WTC11 (cell line): ENCODE measurements at regions not wholly inside any gene's neighbourhood (a gene's known extent, or its start where the extent isn't known, plus 50 kb on each side); places are given as distances from the start of the nearest gene placed in this dataset.

Source experiments
- ATAC-seq: fragments of 200-7000 bp; cut with Tn5 transposase; 2 replicates; pipeline ENCODE4 v1.10.0; 2021; ENCODE audit warnings: mild to moderate bottlenecking, moderate library complexity
- CTCF ChIA-PET: fragments of 300-600 bp; sonication (Branson Sonifier 250); formaldehyde crosslinking; loops from one replicate; lab custom pipeline; 2021; ENCODE audit warnings: antibody characterized with exemption; lab: Charles Lee
- POLR2A ChIA-PET: fragments of 350-600 bp; sonication (Branson Sonifier 250); formaldehyde crosslinking; loops from one replicate; lab custom pipeline; 2021; ENCODE audit warnings: antibody characterized with exemption; lab: Charles Lee
- DNase-seq: peaks from one replicate; pipeline ENCODE4 v3.0.0; 2021; ENCODE audit warnings: low spot score
- H3K27ac Mint-ChIP-seq: 2 replicates; pipeline ENCODE4 v1.8.0; 2021; ENCODE audit warnings: mixed read lengths
- H3K27me3 Mint-ChIP-seq: 2 replicates; pipeline ENCODE4 v1.8.0; 2021; ENCODE audit warnings: low read depth, mild to moderate bottlenecking, moderate library complexity, mixed read lengths
- H3K36me3 Mint-ChIP-seq: 2 replicates; pipeline ENCODE4 v1.8.0; 2021; ENCODE audit warnings: mixed read lengths
- H3K4me1 Mint-ChIP-seq: 2 replicates; pipeline ENCODE4 v1.8.0; 2022; ENCODE audit warnings: mixed read lengths
- H3K4me3 Mint-ChIP-seq: 2 replicates; pipeline ENCODE4 v1.8.0; 2021; ENCODE audit warnings: mild to moderate bottlenecking, moderate library complexity, mixed read lengths
- H3K9me3 Mint-ChIP-seq: 2 replicates; pipeline ENCODE4 v1.8.0; 2021; ENCODE audit warnings: mixed read lengths
- E2F4 ChIP-seq: sonication (generic); formaldehyde crosslinking; IDR thresholded peaks from 2 replicates; pipeline ENCODE4 v1.8.1; 2022; ENCODE audit warnings: low read depth, mild to moderate bottlenecking, moderate library complexity, missing genetic modification reagents, borderline replicate concordance
- EMX1 ChIP-seq: fragments of 250-450 bp; sonication (Bioruptor Pico); IDR thresholded peaks from 2 replicates; pipeline ENCODE4 v1.8.0; 2021; ENCODE audit warnings: mild to moderate bottlenecking
- ETV6 ChIP-seq: sonication (generic); formaldehyde crosslinking; IDR thresholded peaks from 2 replicates; pipeline ENCODE4 v1.8.1; 2022; ENCODE audit warnings: mild to moderate bottlenecking, missing genetic modification reagents
- MAX ChIP-seq: sonication (generic); formaldehyde crosslinking; IDR thresholded peaks from 2 replicates; pipeline ENCODE4 v1.8.0; 2022; ENCODE audit warnings: mild to moderate bottlenecking, missing genetic modification reagents
- NFATC4 ChIP-seq: fragments of 250-450 bp; sonication (Bioruptor Pico); IDR thresholded peaks from 2 replicates; pipeline ENCODE4 v1.9.0; 2021; ENCODE audit warnings: mild to moderate bottlenecking
- NR2C2 ChIP-seq: sonication (generic); formaldehyde crosslinking; IDR thresholded peaks from 2 replicates; pipeline ENCODE4 v1.8.0; 2022; ENCODE audit warnings: mild to moderate bottlenecking, missing genetic modification reagents
- RELA ChIP-seq: sonication (generic); formaldehyde crosslinking; IDR thresholded peaks from 2 replicates; pipeline ENCODE4 v1.8.1; 2022; ENCODE audit warnings: missing genetic modification reagents, mild to moderate bottlenecking, borderline replicate concordance
- RORB ChIP-seq: fragments of 250-450 bp; sonication (Bioruptor Pico); IDR thresholded peaks from 2 replicates; pipeline ENCODE4 v1.9.0; 2021; ENCODE audit warnings: mild to moderate bottlenecking
- TCF7 ChIP-seq: sonication (generic); formaldehyde crosslinking; IDR thresholded peaks from 2 replicates; pipeline ENCODE4 v1.8.0; 2022; ENCODE audit warnings: mild to moderate bottlenecking, low read depth, missing genetic modification reagents, moderate library complexity
- ZNF219 ChIP-seq: sonication (generic); formaldehyde crosslinking; IDR thresholded peaks from 2 replicates; pipeline ENCODE4 v1.8.0; 2023; ENCODE audit warnings: missing genetic modification reagents, mild to moderate bottlenecking, borderline replicate concordance
- ZNF232 ChIP-seq: sonication (generic); formaldehyde crosslinking; IDR thresholded peaks from 2 replicates; pipeline ENCODE4 v1.8.0; 2022; ENCODE audit warnings: mild to moderate bottlenecking, missing genetic modification reagents
- ZNF317 ChIP-seq: sonication (generic); formaldehyde crosslinking; IDR thresholded peaks from 2 replicates; pipeline ENCODE4 v1.8.1; 2023; ENCODE audit warnings: low read depth, mild to moderate bottlenecking, moderate library complexity, missing genetic modification reagents, borderline replicate concordance
- TF ChIP-seq, protein P1 (sequence below): fragments of 250-450 bp; sonication (Bioruptor Pico); IDR thresholded peaks from 2 replicates; pipeline ENCODE4 v1.9.0; 2021; ENCODE audit warnings: mild to moderate bottlenecking, borderline replicate concordance
- TF ChIP-seq, protein P2 (sequence below): sonication (generic); formaldehyde crosslinking; IDR thresholded peaks from 2 replicates; pipeline ENCODE4 v1.8.1; 2022; ENCODE audit warnings: mild to moderate bottlenecking, missing genetic modification reagents, moderate library complexity, borderline replicate concordance
- TF ChIP-seq, protein P3 (sequence below): fragments of 250-450 bp; sonication (Bioruptor Pico); IDR thresholded peaks from 2 replicates; pipeline ENCODE4 v2.1.2; 2022; ENCODE audit warnings: mild to moderate bottlenecking, moderate library complexity
- TF ChIP-seq, protein P4 (sequence below): sonication (generic); formaldehyde crosslinking; IDR thresholded peaks from 2 replicates; pipeline ENCODE4 v1.8.0; 2022; ENCODE audit warnings: mild to moderate bottlenecking, missing genetic modification reagents
- TF ChIP-seq, protein P5 (sequence below): sonication (generic); formaldehyde crosslinking; IDR thresholded peaks from 2 replicates; pipeline ENCODE4 v1.8.1; 2023; ENCODE audit warnings: mild to moderate bottlenecking, missing genetic modification reagents, moderate library complexity
- TF ChIP-seq, protein P6 (sequence below): sonication (generic); formaldehyde crosslinking; IDR thresholded peaks from 2 replicates; pipeline ENCODE4 v1.8.1; 2023; ENCODE audit warnings: mild to moderate bottlenecking, moderate library complexity, missing genetic modification reagents
- TF ChIP-seq, protein P7 (sequence below): sonication (generic); formaldehyde crosslinking; IDR thresholded peaks from 2 replicates; pipeline ENCODE4 v1.8.1; 2022; ENCODE audit warnings: missing genetic modification reagents, borderline replicate concordance

GRCh38 chr22:22798232-22798616, 89.4 kb upstream of the IGLL5 start:
- ChIA-PET POLR2A (no interaction called here), CTCF (interaction anchor here (1.1 to 3.5 kb wide), 10 partner anchors 9 to 161 kb away, joined by 3 to 34 read pairs (median 4); no protein-coding TSS in a partner anchor)
- no peak for DNase-seq
- ATAC-seq: no peak
- H3K4me3 Mint-ChIP-seq: no peak overlapping the region
- no peak for TF ChIP-seq E2F4 (CRISPR knock-in tag)
- TF ChIP-seq TCF7: no peak
- TF ChIP-seq, protein P1, sequence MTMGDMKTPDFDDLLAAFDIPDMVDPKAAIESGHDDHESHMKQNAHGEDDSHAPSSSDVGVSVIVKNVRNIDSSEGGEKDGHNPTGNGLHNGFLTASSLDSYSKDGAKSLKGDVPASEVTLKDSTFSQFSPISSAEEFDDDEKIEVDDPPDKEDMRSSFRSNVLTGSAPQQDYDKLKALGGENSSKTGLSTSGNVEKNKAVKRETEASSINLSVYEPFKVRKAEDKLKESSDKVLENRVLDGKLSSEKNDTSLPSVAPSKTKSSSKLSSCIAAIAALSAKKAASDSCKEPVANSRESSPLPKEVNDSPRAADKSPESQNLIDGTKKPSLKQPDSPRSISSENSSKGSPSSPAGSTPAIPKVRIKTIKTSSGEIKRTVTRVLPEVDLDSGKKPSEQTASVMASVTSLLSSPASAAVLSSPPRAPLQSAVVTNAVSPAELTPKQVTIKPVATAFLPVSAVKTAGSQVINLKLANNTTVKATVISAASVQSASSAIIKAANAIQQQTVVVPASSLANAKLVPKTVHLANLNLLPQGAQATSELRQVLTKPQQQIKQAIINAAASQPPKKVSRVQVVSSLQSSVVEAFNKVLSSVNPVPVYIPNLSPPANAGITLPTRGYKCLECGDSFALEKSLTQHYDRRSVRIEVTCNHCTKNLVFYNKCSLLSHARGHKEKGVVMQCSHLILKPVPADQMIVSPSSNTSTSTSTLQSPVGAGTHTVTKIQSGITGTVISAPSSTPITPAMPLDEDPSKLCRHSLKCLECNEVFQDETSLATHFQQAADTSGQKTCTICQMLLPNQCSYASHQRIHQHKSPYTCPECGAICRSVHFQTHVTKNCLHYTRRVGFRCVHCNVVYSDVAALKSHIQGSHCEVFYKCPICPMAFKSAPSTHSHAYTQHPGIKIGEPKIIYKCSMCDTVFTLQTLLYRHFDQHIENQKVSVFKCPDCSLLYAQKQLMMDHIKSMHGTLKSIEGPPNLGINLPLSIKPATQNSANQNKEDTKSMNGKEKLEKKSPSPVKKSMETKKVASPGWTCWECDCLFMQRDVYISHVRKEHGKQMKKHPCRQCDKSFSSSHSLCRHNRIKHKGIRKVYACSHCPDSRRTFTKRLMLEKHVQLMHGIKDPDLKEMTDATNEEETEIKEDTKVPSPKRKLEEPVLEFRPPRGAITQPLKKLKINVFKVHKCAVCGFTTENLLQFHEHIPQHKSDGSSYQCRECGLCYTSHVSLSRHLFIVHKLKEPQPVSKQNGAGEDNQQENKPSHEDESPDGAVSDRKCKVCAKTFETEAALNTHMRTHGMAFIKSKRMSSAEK (CRISPR knock-in tag): no peak
- TF ChIP-seq, protein P2, sequence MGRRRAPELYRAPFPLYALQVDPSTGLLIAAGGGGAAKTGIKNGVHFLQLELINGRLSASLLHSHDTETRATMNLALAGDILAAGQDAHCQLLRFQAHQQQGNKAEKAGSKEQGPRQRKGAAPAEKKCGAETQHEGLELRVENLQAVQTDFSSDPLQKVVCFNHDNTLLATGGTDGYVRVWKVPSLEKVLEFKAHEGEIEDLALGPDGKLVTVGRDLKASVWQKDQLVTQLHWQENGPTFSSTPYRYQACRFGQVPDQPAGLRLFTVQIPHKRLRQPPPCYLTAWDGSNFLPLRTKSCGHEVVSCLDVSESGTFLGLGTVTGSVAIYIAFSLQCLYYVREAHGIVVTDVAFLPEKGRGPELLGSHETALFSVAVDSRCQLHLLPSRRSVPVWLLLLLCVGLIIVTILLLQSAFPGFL (CRISPR knock-in tag): no peak
- TF ChIP-seq RORB (CRISPR knock-in tag): no peak
- no peak for TF ChIP-seq MAX
- TF ChIP-seq, protein P3, sequence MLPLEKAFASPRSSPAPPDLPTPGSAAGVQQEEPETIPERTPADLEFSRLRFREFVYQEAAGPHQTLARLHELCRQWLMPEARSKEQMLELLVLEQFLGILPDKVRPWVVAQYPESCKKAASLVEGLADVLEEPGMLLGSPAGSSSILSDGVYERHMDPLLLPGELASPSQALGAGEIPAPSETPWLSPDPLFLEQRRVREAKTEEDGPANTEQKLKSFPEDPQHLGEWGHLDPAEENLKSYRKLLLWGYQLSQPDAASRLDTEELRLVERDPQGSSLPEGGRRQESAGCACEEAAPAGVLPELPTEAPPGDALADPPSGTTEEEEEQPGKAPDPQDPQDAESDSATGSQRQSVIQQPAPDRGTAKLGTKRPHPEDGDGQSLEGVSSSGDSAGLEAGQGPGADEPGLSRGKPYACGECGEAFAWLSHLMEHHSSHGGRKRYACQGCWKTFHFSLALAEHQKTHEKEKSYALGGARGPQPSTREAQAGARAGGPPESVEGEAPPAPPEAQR (CRISPR knock-in tag): no peak
- no peak for TF ChIP-seq ZNF317 (CRISPR knock-in tag)
- no peak for TF ChIP-seq ZNF232 (CRISPR knock-in tag)
- TF ChIP-seq, protein P4, sequence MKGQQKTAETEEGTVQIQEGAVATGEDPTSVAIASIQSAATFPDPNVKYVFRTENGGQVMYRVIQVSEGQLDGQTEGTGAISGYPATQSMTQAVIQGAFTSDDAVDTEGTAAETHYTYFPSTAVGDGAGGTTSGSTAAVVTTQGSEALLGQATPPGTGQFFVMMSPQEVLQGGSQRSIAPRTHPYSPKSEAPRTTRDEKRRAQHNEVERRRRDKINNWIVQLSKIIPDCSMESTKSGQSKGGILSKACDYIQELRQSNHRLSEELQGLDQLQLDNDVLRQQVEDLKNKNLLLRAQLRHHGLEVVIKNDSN (CRISPR knock-in tag): no peak
- TF ChIP-seq, protein P5, sequence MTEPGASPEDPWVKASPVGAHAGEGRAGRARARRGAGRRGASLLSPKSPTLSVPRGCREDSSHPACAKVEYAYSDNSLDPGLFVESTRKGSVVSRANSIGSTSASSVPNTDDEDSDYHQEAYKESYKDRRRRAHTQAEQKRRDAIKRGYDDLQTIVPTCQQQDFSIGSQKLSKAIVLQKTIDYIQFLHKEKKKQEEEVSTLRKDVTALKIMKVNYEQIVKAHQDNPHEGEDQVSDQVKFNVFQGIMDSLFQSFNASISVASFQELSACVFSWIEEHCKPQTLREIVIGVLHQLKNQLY: no peak
- TF ChIP-seq NR2C2 (CRISPR knock-in tag): no peak
- TF ChIP-seq, protein P6, sequence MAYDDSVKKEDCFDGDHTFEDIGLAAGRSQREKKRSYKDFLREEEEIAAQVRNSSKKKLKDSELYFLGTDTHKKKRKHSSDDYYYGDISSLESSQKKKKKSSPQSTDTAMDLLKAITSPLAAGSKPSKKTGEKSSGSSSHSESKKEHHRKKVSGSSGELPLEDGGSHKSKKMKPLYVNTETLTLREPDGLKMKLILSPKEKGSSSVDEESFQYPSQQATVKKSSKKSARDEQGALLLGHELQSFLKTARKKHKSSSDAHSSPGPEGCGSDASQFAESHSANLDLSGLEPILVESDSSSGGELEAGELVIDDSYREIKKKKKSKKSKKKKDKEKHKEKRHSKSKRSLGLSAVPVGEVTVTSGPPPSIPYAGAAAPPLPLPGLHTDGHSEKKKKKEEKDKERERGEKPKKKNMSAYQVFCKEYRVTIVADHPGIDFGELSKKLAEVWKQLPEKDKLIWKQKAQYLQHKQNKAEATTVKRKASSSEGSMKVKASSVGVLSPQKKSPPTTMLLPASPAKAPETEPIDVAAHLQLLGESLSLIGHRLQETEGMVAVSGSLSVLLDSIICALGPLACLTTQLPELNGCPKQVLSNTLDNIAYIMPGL (CRISPR knock-in tag): no peak
- TF ChIP-seq EMX1 (CRISPR knock-in tag): no peak
- TF ChIP-seq ETV6: no peak
- no peak for TF ChIP-seq ZNF219
- no peak for TF ChIP-seq NFATC4
- TF ChIP-seq, protein P7, sequence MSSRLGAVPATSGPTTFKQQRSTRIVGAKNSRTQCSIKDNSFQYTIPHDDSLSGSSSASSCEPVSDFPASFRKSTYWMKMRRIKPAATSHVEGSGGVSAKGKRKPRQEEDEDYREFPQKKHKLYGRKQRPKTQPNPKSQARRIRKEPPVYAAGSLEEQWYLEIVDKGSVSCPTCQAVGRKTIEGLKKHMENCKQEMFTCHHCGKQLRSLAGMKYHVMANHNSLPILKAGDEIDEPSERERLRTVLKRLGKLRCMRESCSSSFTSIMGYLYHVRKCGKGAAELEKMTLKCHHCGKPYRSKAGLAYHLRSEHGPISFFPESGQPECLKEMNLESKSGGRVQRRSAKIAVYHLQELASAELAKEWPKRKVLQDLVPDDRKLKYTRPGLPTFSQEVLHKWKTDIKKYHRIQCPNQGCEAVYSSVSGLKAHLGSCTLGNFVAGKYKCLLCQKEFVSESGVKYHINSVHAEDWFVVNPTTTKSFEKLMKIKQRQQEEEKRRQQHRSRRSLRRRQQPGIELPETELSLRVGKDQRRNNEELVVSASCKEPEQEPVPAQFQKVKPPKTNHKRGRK: no peak
- TF ChIP-seq RELA (CRISPR knock-in tag): no peak
- H3K36me3 Mint-ChIP-seq: no peaks in the 10 kb centered on the region
- peaks cover 5% of the 10 kb centered on the region; the same call in 1 of the 2 replicates for H3K4me1 Mint-ChIP-seq
- H3K27me3 Mint-ChIP-seq: peaks cover 98% of the 10 kb centered on the region
- H3K9me3 Mint-ChIP-seq: no peaks in the 10 kb centered on the region
- H3K27ac Mint-ChIP-seq: no peak overlapping the region
